SK-N-SH (cell line): ENCODE measurements at regions not wholly inside any gene's neighbourhood (a gene's known extent, or its start where the extent isn't known, plus 50 kb on each side); places are given as distances from the start of the nearest gene placed in this dataset.

ENCODE experiments used
- JUND ChIP-seq: IDR thresholded peaks from 2 replicates; pipeline ENCODE4 v1.4.0; 2012
- MXI1 ChIP-seq: IDR thresholded peaks from 2 replicates; pipeline ENCODE4 v1.6.1; 2012; ENCODE audit warnings: mild to moderate bottlenecking, low read depth, low read length, improper control_type of control experiment
- TF ChIP-seq, protein P1 (sequence below): fragments of 200-600 bp; sonication (generic); IDR thresholded peaks from 2 replicates; pipeline ENCODE4 v1.6.1; 2017; ENCODE audit warnings: antibody characterized with exemption, mild to moderate bottlenecking, moderate library complexity

GRCh38 chr3:104275199-104275598 is 1091.5 kb upstream of the ALCAM start:
- TF ChIP-seq MXI1 (no peak), JUND (no peak)
- TF ChIP-seq, protein P1, sequence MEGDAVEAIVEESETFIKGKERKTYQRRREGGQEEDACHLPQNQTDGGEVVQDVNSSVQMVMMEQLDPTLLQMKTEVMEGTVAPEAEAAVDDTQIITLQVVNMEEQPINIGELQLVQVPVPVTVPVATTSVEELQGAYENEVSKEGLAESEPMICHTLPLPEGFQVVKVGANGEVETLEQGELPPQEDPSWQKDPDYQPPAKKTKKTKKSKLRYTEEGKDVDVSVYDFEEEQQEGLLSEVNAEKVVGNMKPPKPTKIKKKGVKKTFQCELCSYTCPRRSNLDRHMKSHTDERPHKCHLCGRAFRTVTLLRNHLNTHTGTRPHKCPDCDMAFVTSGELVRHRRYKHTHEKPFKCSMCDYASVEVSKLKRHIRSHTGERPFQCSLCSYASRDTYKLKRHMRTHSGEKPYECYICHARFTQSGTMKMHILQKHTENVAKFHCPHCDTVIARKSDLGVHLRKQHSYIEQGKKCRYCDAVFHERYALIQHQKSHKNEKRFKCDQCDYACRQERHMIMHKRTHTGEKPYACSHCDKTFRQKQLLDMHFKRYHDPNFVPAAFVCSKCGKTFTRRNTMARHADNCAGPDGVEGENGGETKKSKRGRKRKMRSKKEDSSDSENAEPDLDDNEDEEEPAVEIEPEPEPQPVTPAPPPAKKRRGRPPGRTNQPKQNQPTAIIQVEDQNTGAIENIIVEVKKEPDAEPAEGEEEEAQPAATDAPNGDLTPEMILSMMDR: no peak
